Rectal smooth muscle tissue (tissue), 1 donor: ENCODE measurements at regions not wholly inside any gene's neighbourhood (a gene's known extent, or its start where the extent isn't known, plus 50 kb on each side); places are given as distances from the start of the nearest gene placed in this dataset.

Experiments used
- H3K27ac ChIP-seq: one replicate; pipeline ENCODE4 v1.7.0; 2013; ENCODE audit warnings: low read depth, low read length, inconsistent platforms
- H3K27me3 ChIP-seq: one replicate; pipeline ENCODE4 v1.7.0; 2013; ENCODE audit warnings: low read length; ENCODE audit not compliant: control insufficient read depth, insufficient read depth
- H3K36me3 ChIP-seq: one replicate; pipeline ENCODE4 v1.7.0; 2013; ENCODE audit warnings: low read length; ENCODE audit not compliant: control insufficient read depth, insufficient read depth
- H3K4me1 ChIP-seq: one replicate; pipeline ENCODE4 v1.7.0; 2013; ENCODE audit warnings: low read length; ENCODE audit not compliant: control insufficient read depth, insufficient read depth
- H3K4me3 ChIP-seq: one replicate; pipeline ENCODE4 v1.7.0; 2013; ENCODE audit warnings: low read length
- H3K9ac ChIP-seq: one replicate; pipeline ENCODE4 v1.7.0; 2013; ENCODE audit warnings: low read length

GRCh38 chr11:29271616-29272015 lies 745.2 kb downstream of the KCNA4 start:
- H3K4me1 ChIP-seq: no peaks in the 10 kb centered on the region
- no peak overlapping the region for H3K27ac ChIP-seq
- H3K27me3 ChIP-seq: no peaks in the 10 kb centered on the region
- H3K9ac ChIP-seq: no peak overlapping the region
- no peak overlapping the region for H3K4me3 ChIP-seq
- no peaks in the 10 kb centered on the region for H3K36me3 ChIP-seq

- no peaks in the 10 kb centered on the region for H3K4me1 ChIP-seq
- no peaks in the 10 kb centered on the region for H3K27me3 ChIP-seq
- no peaks in the 10 kb centered on the region for H3K36me3 ChIP-seq
- H3K9ac ChIP-seq: no peak overlapping the region
- no peak overlapping the region for H3K4me3 ChIP-seq
- no peak overlapping the region for H3K27ac ChIP-seq
Measured at GRCh38 chr11:29268733-29269132, 748.1 kb downstream of the KCNA4 start.

- H3K27me3 ChIP-seq: no peaks in the 10 kb centered on the region
Measured at GRCh38 chr11:29265792-29266191, 751.0 kb downstream of the KCNA4 start.

GRCh38 chr11:29265381-29265780 lies 751.4 kb downstream of the KCNA4 start:
- no peak overlapping the region for H3K27ac ChIP-seq
- H3K4me1 ChIP-seq: no peaks in the 10 kb centered on the region
- H3K9ac ChIP-seq: no peak overlapping the region
- no peaks in the 10 kb centered on the region for H3K27me3 ChIP-seq
- no peak overlapping the region for H3K4me3 ChIP-seq
- H3K36me3 ChIP-seq: no peaks in the 10 kb centered on the region

More at GRCh38 chr11:29265792-29266191, 751.0 kb downstream of the KCNA4 start:
- no peaks in the 10 kb centered on the region for H3K36me3 ChIP-seq
- no peak overlapping the region for H3K27ac ChIP-seq
- H3K9ac ChIP-seq: no peak overlapping the region
- H3K4me1 ChIP-seq: no peaks in the 10 kb centered on the region
- no peak overlapping the region for H3K4me3 ChIP-seq

- H3K27me3 ChIP-seq: no peaks in the 10 kb centered on the region
- H3K27ac ChIP-seq: no peak overlapping the region
- no peaks in the 10 kb centered on the region for H3K4me1 ChIP-seq
- H3K9ac ChIP-seq: no peak overlapping the region
- H3K36me3 ChIP-seq: no peaks in the 10 kb centered on the region
- no peak overlapping the region for H3K4me3 ChIP-seq
Measured at GRCh38 chr11:29263971-29264682, 752.7 kb downstream of the KCNA4 start.

- H3K9ac ChIP-seq: no peak overlapping the region
- H3K4me3 ChIP-seq: no peak overlapping the region
- H3K36me3 ChIP-seq: no peaks in the 10 kb centered on the region
- no peaks in the 10 kb centered on the region for H3K27me3 ChIP-seq
- no peaks in the 10 kb centered on the region for H3K4me1 ChIP-seq
- H3K27ac ChIP-seq: no peak overlapping the region
Measured at GRCh38 chr11:29261831-29262230, 755.0 kb downstream of the KCNA4 start.

GRCh38 chr11:29260939-29261705 lies 755.7 kb downstream of the KCNA4 start:
- H3K27ac ChIP-seq: no peak overlapping the region
- H3K9ac ChIP-seq: no peak overlapping the region
- H3K4me3 ChIP-seq: no peak overlapping the region
- no peaks in the 10 kb centered on the region for H3K27me3 ChIP-seq
- H3K4me1 ChIP-seq: no peaks in the 10 kb centered on the region
- H3K36me3 ChIP-seq: no peaks in the 10 kb centered on the region

- H3K27ac ChIP-seq: no peak overlapping the region
- no peaks in the 10 kb centered on the region for H3K36me3 ChIP-seq
- no peaks in the 10 kb centered on the region for H3K27me3 ChIP-seq
- no peaks in the 10 kb centered on the region for H3K4me1 ChIP-seq
- H3K9ac ChIP-seq: no peak overlapping the region
- no peak overlapping the region for H3K4me3 ChIP-seq
Measured at GRCh38 chr11:29258411-29258810, 758.4 kb downstream of the KCNA4 start.

- Histone ChIP-seq H3K36me3 (no peaks in the 10 kb centered on the region), H3K27ac (no peak overlapping the region), H3K4me3 (no peak overlapping the region)
Measured at GRCh38 chr11:29256580-29256979, 760.2 kb downstream of the KCNA4 start.

GRCh38 chr11:29255401-29255800 lies 761.4 kb downstream of the KCNA4 start:
- H3K4me1 ChIP-seq: no peaks in the 10 kb centered on the region
- no peak overlapping the region for H3K27ac ChIP-seq
- no peak overlapping the region for H3K9ac ChIP-seq
- no peak overlapping the region for H3K4me3 ChIP-seq
- no peaks in the 10 kb centered on the region for H3K27me3 ChIP-seq
- no peaks in the 10 kb centered on the region for H3K36me3 ChIP-seq

More at GRCh38 chr11:29256580-29256979, 760.2 kb downstream of the KCNA4 start:
- Histone ChIP-seq H3K27me3 (no peaks in the 10 kb centered on the region), H3K4me1 (no peaks in the 10 kb centered on the region), H3K9ac (no peak overlapping the region)

GRCh38 chr11:29251738-29252137 lies 765.1 kb downstream of the KCNA4 start:
- Histone ChIP-seq H3K4me3 (no peak overlapping the region), H3K27me3 (no peaks in the 10 kb centered on the region), H3K9ac (no peak overlapping the region), H3K36me3 (no peaks in the 10 kb centered on the region), H3K27ac (no peak overlapping the region), H3K4me1 (no peaks in the 10 kb centered on the region)

- Histone ChIP-seq H3K9ac (no peak overlapping the region), H3K4me1 (no peaks in the 10 kb centered on the region), H3K27ac (no peak overlapping the region), H3K27me3 (no peaks in the 10 kb centered on the region), H3K4me3 (no peak overlapping the region), H3K36me3 (no peaks in the 10 kb centered on the region)
Measured at GRCh38 chr11:29249713-29250112, 767.1 kb downstream of the KCNA4 start.

GRCh38 chr11:29244355-29244754 lies 772.5 kb downstream of the KCNA4 start:
- H3K36me3 ChIP-seq: no peaks in the 10 kb centered on the region
- H3K9ac ChIP-seq: no peak overlapping the region

More at GRCh38 chr11:29244355-29244754, 772.5 kb downstream of the KCNA4 start:
- H3K4me1 ChIP-seq: no peaks in the 10 kb centered on the region
- H3K4me3 ChIP-seq: no peak overlapping the region
- H3K27ac ChIP-seq: no peak overlapping the region
- no peaks in the 10 kb centered on the region for H3K27me3 ChIP-seq
